ENCODE measurements at regions not wholly inside any gene's neighbourhood (a gene's known extent, or its start where the extent isn't known, plus 50 kb on each side); places are given as distances from the start of the nearest gene placed in this dataset.

- Mint-ChIP-seq H3K4me3 (no peak overlapping the region), H3K36me3 (no peaks in the 10 kb centered on the region), H3K27ac (no peak overlapping the region), H3K4me1 (no peaks in the 10 kb centered on the region), H3K9me3 (peaks cover 0 to 1% (median 0%) of the 10 kb centered on the region in 5 donors), H3K27me3 (peaks cover 0 to 4% of the 10 kb centered on the region in 2 donors)
- ChIA-PET CTCF (no interaction called here), POLR2A (no interaction called here)
- Histone ChIP-seq H3K4me1 (ENCODE audit: insufficient read depth, low read length) (no peaks in the 10 kb centered on the region), H3K9me3 (ENCODE audit: low read length) (no peaks in the 10 kb centered on the region), H3K36me3 (ENCODE audit: insufficient read depth, low read length) (no peaks in the 10 kb centered on the region), H3K4me3 (ENCODE audit: low read length) (no peak overlapping the region), H3K27me3 (ENCODE audit: insufficient read depth, low read length, poor library complexity, severe bottlenecking) (no peaks in the 10 kb centered on the region), H3K27ac (ENCODE audit: low read depth, low read length) (no peak overlapping the region)
- DNase-seq, result no peak
Measured at GRCh38 chr6:82823361-82823760, 242.3 kb downstream of the UBE3D start.

GRCh38 chr6:82832811-82833210 is 232.8 kb downstream of the UBE3D start:
- no peak overlapping the region for H3K27ac ChIP-seq (ENCODE audit: low read depth, low read length)
- H3K9me3 ChIP-seq (ENCODE audit: low read length), result no peaks in the 10 kb centered on the region
- CTCF ChIA-PET, result no interaction called here
- H3K36me3 ChIP-seq (ENCODE audit: insufficient read depth, low read length), result no peaks in the 10 kb centered on the region
- Mint-ChIP-seq H3K27me3 (peaks cover 0 to 6% of the 10 kb centered on the region in 2 donors), H3K27ac (no peak overlapping the region), H3K4me3 (no peak overlapping the region), H3K36me3 (no peaks in the 10 kb centered on the region), H3K4me1 (no peaks in the 10 kb centered on the region), H3K9me3 (peaks cover 0 to 5% (median 0%) of the 10 kb centered on the region in 5 donors)
- no peaks in the 10 kb centered on the region for H3K27me3 ChIP-seq (ENCODE audit: insufficient read depth, low read length, poor library complexity, severe bottlenecking)
- H3K4me3 ChIP-seq (ENCODE audit: low read length), result no peak overlapping the region
- H3K4me1 ChIP-seq (ENCODE audit: insufficient read depth, low read length), result no peaks in the 10 kb centered on the region
- no peak for DNase-seq
- POLR2A ChIA-PET, result no interaction called here

- Mint-ChIP-seq H3K27ac (no peak overlapping the region), H3K36me3 (no peaks in the 10 kb centered on the region), H3K4me3 (no peak overlapping the region), H3K4me1 (no peaks in the 10 kb centered on the region), H3K9me3 (peaks cover 0 to 5% (median 0%) of the 10 kb centered on the region in 5 donors), H3K27me3 (peaks cover 0 to 6% of the 10 kb centered on the region in 2 donors)
- no peak for DNase-seq
- Histone ChIP-seq H3K27ac (ENCODE audit: low read depth, low read length) (no peak overlapping the region), H3K4me3 (ENCODE audit: low read length) (no peak overlapping the region), H3K9me3 (ENCODE audit: low read length) (no peaks in the 10 kb centered on the region), H3K27me3 (ENCODE audit: insufficient read depth, low read length, poor library complexity, severe bottlenecking) (no peaks in the 10 kb centered on the region), H3K36me3 (ENCODE audit: insufficient read depth, low read length) (no peaks in the 10 kb centered on the region), H3K4me1 (ENCODE audit: insufficient read depth, low read length) (no peaks in the 10 kb centered on the region)
- ChIA-PET CTCF (no interaction called here), POLR2A (no interaction called here)
Measured at GRCh38 chr6:82833481-82833880, 232.2 kb downstream of the UBE3D start.

GRCh38 chr6:82836022-82836575 is 229.5 kb downstream of the UBE3D start:
- Mint-ChIP-seq H3K36me3 (no peaks in the 10 kb centered on the region), H3K4me3 (no peak overlapping the region), H3K4me1 (no peaks in the 10 kb centered on the region), H3K27ac (no peak overlapping the region), H3K9me3 (peaks cover 0 to 5% (median 0%) of the 10 kb centered on the region in 5 donors), H3K27me3 (peaks cover 0 to 6% of the 10 kb centered on the region in 2 donors)
- H3K9me3 ChIP-seq (ENCODE audit: low read length), result no peaks in the 10 kb centered on the region
- H3K27ac ChIP-seq (ENCODE audit: low read depth, low read length), result no peak overlapping the region
- H3K4me1 ChIP-seq (ENCODE audit: insufficient read depth, low read length), result no peaks in the 10 kb centered on the region
- no peaks in the 10 kb centered on the region for H3K36me3 ChIP-seq (ENCODE audit: insufficient read depth, low read length)
- ChIA-PET CTCF (interaction anchor here (0.7 kb wide), 1 partner anchor 13 kb away, joined by 4 read pairs; no protein-coding TSS in a partner anchor), POLR2A (interaction anchor here (0.6 kb wide), 1 partner anchor 96 kb away, joined by 3 read pairs; no protein-coding TSS in a partner anchor)
- DNase-seq, result no peak
- H3K4me3 ChIP-seq (ENCODE audit: low read length), result no peak overlapping the region
- H3K27me3 ChIP-seq (ENCODE audit: insufficient read depth, low read length, poor library complexity, severe bottlenecking), result no peaks in the 10 kb centered on the region

- no peaks in the 10 kb centered on the region for H3K4me1 ChIP-seq (ENCODE audit: insufficient read depth, low read length)
- H3K27me3 ChIP-seq (ENCODE audit: insufficient read depth, low read length, poor library complexity, severe bottlenecking), result no peaks in the 10 kb centered on the region
- no peaks in the 10 kb centered on the region for H3K9me3 ChIP-seq (ENCODE audit: low read length)
- no peaks in the 10 kb centered on the region for H3K36me3 ChIP-seq (ENCODE audit: insufficient read depth, low read length)
- POLR2A ChIA-PET, result no interaction called here
- no peak overlapping the region for H3K4me3 ChIP-seq (ENCODE audit: low read length)
- H3K4me3 Mint-ChIP-seq, result no peak overlapping the region
- no peak for DNase-seq
- H3K9me3 Mint-ChIP-seq, result peaks cover 0 to 5% (median 0%) of the 10 kb centered on the region in 5 donors
- peaks cover 0 to 6% of the 10 kb centered on the region in 2 donors for H3K27me3 Mint-ChIP-seq
- no peaks in the 10 kb centered on the region for H3K36me3 Mint-ChIP-seq
- H3K27ac ChIP-seq (ENCODE audit: low read depth, low read length), result no peak overlapping the region
- no peaks in the 10 kb centered on the region for H3K4me1 Mint-ChIP-seq
- no peak overlapping the region for H3K27ac Mint-ChIP-seq
- CTCF ChIA-PET, result no interaction called here
Measured at GRCh38 chr6:82840571-82840970, 225.1 kb downstream of the UBE3D start.

- H3K27me3 Mint-ChIP-seq, result peaks cover 0 to 6% of the 10 kb centered on the region in 2 donors
- POLR2A ChIA-PET, result no interaction called here
- H3K9me3 ChIP-seq (ENCODE audit: low read length), result no peaks in the 10 kb centered on the region
- H3K27ac ChIP-seq (ENCODE audit: low read depth, low read length), result no peak overlapping the region
- H3K9me3 Mint-ChIP-seq, result peaks cover 0 to 3% (median 0%) of the 10 kb centered on the region in 5 donors
- H3K36me3 ChIP-seq (ENCODE audit: insufficient read depth, low read length), result no peaks in the 10 kb centered on the region
- H3K4me3 ChIP-seq (ENCODE audit: low read length), result no peak overlapping the region
- no peaks in the 10 kb centered on the region for H3K4me1 ChIP-seq (ENCODE audit: insufficient read depth, low read length)
- H3K27me3 ChIP-seq (ENCODE audit: insufficient read depth, low read length, poor library complexity, severe bottlenecking), result no peaks in the 10 kb centered on the region
- DNase-seq, result no peak
- H3K4me1 Mint-ChIP-seq, result no peaks in the 10 kb centered on the region
- no peaks in the 10 kb centered on the region for H3K36me3 Mint-ChIP-seq
- H3K4me3 Mint-ChIP-seq, result no peak overlapping the region
- H3K27ac Mint-ChIP-seq, result no peak overlapping the region
- CTCF ChIA-PET, result no interaction called here
Measured at GRCh38 chr6:82841309-82841708, 224.3 kb downstream of the UBE3D start.
